ENCODE measurements at regions not wholly inside any gene's neighbourhood (a gene's known extent, or its start where the extent isn't known, plus 50 kb on each side); places are given as distances from the start of the nearest gene placed in this dataset.
"Not testable (repeated sequence)": the region's sequence is repeated elsewhere in the genome, so short reads cannot be mapped to it uniquely, and the experiment has no call there.

DNA sequence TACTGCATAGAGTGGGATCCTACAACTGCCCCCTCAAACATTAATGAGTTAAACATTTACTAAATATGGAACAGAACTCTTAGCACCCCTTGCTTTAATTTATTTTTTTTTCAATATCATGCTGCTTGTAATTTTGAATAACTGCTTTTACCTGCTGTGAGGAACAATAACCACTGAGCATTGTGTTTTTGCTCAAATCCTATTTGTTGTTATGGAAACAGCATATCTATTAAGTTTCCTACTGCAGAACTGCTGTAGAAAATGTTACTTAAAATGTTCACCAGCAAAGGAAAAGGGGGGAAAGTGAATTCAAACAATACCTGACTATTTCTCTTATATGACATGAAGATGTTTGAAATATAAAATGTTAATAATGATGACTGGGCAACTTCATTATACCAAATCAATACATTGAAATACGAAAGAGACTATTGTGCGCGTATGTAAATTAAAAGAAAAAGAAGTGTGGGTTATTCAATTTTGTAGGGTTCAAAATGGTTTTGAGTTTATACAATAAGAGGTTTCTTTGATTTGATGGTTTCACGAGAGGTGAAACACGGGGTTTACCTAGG, 1043.8 kb upstream of the NUDT12 start:
- no peak for DNase-seq

DNA sequence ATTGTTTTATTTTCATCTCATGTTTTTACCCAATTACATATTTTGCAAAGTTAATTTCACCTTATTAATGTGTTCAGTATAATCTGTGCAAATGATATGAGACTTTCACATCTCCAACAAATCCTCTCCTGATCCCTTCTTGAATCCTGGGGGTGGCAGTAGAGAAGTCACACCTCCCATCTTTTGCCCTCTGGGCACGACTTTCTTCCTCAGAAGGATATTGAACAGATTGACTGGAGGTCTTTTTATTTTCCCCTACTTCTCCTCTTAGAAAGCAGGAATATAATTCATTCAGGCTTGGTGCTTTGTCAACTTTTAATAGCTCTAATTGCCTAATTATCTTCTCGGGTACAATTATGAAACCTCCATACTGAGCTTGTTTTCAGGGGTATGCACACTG, 1037.1 kb upstream of the NUDT12 start:
- DNase-seq: no peak

DNA sequence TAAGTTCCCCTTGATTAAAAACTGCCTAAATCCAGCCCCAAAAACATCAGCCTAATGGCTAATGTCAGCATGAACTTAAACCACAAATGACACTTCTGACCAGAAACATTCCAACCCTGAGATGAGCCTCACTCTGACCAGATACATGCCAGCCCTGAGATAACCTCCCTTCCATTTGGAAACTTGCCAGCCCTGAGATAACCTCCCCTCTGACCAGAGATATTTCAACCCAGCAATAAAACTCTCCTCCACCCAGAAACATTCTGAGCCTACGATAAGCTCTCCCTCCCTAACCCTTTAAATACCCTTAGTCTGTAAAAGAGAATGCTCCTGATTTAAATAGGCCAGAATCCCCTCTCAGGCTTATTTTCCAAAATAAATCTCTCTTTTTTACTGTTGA, 1035.7 kb upstream of the NUDT12 start:
- no peak for DNase-seq

DNA sequence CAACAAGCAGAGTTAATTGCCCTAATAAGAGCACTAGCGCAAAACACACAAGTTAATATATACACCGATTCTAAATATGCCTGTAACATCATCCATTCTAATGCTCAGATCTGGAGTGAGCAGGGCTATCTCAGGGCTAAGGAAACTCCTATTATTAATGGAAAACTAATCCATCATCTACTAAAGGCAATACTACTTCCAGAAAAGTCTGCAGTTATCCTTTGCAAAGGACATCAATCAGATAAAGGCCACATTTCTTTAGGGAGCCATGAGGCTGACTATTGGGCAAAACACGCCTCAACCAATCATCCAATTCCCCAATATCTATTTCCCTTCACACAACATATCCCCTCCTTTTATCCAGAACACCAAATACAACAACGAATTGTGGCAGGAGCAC, 1032.3 kb upstream of the NUDT12 start:
- no peak for DNase-seq

DNA sequence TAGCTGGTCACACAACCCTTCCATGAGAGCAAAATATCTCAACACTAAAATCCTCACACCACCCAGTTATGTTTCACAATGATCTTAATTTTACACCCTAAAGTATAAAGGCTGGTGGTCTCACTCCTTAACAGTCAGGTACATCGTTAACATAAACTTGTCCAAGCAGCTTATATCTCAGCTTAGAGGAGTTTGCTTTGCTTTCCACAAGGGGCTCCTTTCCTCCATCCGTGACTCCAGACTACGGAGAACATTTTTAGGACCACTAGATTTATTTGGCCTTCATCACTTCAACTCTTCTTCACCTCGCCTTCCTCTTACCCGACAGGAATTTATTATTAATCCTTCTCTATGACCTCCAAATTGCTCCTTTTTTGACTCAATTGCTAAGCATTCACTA, 1014.1 kb upstream of the NUDT12 start:
- DNase-seq: no peak

DNA sequence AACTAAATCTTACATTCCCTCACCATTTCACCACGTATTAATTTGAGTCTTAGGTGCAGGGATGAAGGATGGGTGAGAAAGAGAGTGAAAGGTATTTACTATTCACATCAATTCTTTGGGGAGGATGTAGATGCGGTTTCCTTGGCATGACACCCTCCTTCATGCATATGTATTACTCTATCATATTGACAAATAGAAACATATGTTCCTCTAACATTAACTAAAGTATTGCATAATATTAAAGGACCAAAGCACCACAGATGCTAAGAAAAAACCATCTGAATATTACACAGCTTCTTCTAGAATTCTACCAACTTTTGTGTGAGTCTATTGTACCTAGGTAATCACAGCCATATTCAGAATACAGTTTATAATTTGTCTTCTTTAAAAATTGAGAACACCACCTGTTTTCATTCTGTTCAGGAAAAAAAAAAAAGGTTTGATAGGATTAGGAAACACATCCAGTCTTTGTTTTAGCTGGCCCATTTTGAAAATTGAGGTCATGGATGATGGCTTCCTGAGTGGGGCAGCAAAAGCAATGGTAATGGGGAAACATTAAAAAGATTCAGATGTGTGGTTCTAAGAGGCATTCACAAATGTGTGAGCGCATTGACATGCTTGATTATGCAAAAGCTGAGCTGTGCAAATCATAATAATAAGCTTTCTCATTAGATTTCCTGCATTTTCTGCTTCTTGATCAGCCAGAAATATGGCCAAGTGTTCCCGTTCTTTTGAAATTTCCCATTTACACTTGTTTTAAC, 1011.5 kb upstream of the NUDT12 start:
- no peak for DNase-seq

DNA sequence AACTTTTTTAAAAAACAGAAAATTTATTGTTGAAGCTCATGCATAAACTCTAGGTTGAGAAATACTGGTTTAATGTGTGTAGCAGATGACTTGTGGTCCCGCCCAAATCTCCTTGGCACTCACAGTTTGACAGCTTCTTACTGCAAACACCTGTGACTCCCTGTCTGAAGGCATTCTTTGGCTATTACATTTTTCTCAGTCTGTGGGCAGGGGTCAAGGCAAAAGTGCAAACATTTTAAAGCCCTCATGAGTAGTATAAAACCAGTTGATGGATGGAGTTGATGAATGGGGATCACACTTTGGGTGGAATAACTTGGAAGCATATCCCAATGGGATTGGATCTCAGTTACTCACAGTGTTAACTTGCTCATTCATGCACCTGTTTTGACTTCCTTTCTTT, 1007.0 kb upstream of the NUDT12 start:
- no peak for DNase-seq

DNA sequence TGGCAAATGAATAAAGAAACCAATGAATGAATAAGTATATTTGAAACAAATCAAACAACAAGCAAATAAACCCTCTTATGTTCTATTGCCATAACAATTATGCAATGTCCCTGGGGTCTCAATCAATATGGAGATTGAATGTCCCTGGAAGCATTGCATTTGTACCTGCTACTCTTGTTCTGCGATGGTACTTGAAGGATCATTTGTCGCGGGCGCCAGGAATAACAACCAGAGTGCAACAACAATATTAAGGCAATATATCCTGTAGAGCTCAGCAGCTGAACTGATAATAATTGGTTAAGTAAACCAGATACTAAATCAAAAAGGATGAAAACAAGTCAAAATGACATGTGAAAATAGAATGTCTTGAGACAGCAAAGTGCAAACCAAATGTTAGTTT, 1001.9 kb upstream of the NUDT12 start:
- DNase-seq: no peak

DNA sequence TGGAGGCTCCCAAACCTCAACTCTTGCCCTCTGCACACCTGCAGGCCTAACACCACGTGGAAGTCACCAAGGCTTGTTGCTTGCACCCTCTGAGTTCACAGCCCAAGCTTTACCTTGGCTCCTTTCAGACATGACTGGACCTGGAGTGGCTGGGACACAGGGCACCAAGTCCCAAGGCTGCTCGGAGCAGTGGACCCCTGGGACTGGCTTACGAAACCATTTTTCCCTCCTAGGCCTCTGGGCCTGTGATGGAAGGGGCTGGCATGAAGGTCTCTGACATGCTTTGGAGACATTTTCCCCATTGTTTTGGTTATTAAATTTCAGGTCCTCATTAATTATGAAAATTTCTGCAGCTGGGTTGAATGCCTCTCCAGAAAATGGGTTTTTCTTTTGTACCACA, 994.4 kb upstream of the NUDT12 start:
- no peak for DNase-seq

DNA sequence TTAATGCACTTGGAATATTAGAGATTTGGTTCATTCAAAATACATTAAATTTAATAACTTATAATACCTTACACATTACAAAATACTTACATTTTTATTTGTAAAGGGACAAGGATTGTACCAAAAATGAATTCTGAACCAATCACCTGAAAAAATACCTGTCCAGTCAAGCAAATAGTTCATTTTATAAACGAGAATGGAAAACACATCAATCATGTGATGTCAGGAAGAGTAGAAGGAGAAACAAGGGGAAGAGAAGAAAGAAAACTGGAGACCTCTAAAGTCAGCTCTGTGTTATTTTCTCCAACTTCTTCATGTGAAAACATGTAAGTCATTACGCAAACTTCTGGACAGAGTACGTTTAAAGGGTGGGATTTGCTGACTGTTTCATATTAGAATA, 989.0 kb upstream of the NUDT12 start:
- DNase-seq: no peak

DNA sequence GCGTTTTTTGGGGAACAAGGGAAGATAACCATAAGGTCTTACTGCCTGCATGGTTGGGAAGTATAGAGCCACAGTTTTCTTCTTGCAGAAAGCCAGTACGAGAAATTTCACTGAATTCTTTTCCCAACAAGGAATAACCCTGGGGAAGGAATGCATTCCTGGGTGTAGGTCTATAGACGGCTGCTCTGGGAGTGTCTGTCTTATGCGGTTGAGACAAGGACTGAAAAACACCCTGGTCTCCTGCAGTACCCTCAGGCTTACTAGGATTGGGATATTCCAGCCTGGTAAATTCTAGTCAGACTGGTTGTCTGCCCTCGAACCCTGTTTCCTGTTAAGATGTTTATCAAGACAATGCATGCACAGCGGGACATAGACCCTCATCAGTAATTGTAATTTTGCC, 984.3 kb upstream of the NUDT12 start:
- not testable (repeated sequence) for DNase-seq

DNA sequence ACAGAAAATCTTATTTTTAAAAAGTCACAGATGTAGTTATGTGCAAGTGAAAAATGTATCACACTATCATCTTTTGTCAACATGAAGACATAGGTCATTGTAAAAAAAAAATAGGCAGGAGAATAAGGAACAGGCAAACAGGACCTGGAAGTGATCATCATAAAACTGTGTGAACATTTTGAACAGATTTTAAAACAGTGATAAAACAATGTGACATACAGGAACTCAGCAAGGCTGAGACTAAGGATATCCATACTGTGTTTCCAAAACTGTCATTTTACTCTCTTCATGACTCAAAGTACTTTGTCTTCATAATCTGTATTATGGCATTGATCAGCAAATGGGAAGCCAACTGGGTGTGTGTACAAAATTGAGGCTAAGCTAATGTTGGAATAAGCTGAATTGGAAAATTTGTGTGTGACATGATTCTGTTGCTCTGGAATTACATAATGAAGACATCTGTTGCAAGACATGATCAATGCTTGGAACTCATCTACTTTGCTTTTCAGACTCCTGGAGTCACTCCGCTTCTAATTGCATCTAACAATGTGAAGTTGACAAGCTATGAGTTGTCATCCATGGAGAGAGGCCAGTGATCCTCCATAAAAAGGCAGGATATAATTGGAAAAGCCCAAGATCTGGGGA, 978.7 kb upstream of the NUDT12 start:
- DNase-seq: no peak

DNA sequence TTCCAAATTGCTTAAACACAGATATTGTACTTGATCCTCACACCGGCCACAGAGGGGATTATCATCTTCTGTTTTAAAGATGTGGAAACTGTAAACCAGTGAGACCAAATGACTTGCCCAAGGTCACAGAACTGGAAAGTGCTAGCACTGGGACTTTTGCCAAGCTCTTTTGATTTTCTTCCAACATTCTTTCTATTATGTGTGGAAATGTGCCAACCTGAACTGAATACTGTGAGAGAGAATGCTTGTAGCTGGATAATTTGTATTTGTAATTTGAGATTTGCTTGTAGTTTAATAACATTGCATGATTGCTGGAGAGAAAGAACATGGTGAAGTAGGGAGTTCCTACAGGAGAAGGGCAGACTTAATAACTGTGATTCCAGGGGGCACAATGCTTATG, 977.9 kb upstream of the NUDT12 start:
- no peak for DNase-seq

DNA sequence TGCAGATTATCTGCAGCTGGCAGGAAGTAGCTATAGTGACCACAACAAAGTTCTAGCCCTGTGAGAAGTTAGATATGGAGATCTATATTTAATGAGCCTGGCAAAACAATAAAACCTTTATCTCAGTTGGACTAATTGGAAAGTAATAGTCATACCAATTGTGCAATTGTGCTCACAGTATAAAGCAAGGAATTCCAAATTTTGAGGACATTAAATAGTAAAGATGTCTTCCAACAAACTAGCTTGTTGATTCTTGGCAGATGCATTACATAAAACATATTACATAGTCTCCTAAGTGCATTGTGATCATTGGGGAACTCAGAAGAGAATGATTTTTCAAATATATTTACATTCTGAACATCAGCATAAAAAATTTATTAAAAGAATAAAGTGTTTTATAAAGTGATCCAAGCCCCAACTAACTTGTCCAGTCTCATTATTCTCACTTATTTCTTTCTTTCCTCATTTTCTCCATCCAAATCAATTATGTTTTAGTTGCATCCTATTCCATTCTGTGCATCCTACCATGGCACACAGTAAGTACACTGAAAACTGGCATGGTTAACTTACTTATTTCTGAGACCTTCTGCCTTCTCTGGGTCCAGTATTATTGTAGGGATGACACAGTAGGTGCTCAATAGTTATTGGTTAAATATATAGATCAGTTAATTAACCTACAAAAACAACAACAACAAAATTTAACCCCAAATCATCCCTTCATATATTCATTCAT, 977.2 kb upstream of the NUDT12 start:
- no peak for DNase-seq

DNA sequence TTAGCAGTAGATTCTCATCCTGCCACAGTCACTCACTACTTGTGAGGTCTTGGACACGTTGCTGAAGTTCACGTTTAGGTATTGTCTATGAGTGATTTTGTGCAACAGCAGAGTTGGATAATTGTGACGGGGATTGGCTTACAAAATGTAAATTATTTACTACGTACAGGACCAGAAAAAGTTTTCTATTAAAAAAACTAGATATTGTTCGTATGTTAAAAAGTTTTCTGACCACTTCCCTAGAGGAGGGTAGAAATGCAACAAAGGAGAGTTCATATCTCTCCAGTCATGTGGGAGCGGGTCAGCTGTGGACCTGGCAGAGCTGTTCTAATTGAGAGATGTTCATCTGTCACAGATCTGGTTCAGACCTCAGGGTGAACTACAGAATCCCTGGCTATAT, 976.1 kb upstream of the NUDT12 start:
- DNase-seq: no peak

DNA sequence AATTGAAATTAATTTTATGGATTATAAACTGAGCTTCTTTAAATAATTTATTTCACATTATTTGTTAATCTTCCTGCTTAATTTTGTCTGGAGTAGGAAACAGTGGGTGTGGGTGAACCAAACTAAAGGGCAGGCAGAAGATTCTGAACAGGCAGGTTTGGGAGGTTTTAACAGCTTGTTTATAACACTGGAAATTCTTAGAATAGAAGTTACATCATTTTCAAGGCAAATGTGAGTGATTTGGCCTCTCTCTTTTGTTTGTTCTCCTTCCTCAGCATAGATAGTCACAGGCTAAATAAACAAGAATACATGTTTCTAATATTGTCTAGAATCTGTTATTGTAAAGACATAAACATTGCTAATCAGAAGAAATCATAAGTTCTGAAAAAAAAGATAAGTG, 970.9 kb upstream of the NUDT12 start:
- DNase-seq: no peak

DNA sequence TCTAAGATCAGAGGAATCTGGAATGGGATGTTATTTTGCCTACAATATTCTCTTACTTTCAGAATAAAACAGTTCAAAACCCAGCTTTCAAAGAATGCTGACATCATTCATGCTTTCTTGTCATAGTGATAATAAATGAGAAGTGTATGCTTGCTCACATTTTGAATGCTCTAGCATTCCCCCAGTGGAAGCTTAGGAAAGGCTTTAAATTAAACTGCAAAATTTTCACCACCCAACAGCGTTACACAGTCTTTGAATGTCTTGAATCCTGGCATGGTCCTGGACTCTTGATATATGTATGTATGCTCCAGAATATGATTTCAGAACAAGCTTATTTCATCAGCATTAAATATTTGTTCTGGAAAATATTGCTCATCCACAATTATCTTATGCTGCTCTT, 964.3 kb upstream of the NUDT12 start:
- DNase-seq: no peak

DNA sequence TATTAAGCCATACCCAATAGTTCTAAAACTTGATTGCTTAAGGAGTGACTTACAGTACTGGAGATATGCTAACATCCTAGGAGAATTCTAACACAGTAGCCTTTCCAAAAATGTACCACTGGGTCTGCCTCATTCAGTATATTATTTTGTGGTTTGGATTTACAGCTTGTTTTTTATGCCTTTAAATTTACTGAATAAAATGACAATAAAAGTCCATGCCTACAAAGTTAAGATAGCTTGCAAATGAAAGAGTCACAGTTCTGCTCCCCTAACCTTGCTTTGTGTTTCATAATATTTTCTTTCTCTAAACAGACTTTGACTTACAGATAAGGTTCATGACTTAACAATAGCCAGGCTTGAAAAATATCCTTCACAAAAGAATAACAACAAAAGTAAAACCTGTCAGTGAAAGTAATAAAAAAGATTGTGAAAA, 951.1 kb upstream of the NUDT12 start:
- no peak for DNase-seq

DNA sequence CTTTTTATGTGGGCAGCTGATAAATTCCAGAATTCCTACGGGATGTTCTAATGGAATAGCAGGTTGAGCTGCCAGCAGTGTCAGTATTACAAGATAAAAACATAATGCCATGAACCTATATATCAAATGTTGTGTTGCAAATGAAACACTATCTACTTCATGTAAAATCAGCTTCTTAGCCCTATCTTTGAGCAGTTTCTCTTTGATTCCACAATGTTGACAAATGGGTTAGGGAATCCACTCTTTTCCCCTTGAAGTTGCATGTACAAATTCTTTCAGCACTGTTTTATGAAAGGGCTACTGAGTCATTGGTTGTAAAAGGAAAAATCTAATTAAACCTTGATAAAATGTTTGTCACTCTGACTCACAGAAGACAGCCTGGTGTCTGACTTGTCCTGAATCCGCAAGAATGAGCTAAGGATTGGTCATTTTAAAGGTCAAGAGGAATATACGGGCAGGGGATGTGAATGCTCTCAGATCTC, 950.6 kb upstream of the NUDT12 start:
- DNase-seq: no peak

DNA sequence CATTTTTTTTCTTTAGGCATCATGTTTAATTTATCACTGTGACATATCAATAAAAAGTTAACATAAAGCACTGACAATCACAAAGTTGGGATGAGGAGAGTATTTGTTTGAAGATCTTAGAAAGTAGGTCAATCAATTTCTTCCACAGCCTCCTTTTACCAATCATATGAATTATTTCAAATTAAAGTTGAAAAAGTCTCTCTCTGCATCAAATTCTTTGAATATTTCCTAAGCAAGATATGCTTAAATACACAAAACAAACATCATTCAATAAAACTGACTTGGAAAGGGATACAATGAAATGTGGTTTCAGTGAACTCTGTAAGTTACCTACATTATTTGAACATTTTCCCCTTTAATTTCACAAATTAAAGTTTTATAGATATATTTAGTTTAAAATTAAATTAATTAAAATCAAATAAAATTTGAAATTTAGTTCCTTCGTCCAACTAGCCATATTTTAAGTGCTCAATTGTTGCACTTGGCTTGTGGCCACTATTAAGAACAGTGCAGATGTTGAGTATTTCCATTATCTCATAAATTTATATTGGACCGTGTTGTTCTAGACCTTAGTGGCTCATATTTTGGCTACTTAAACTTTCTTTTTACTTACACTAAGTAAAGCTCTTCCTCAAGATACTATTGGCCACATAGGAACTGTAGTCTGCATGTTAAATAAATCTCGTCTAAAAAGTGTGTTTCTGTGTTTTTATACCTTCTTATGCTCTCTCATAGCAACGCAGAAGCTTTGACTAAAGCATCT, 949.7 kb upstream of the NUDT12 start:
- DNase-seq: no peak

DNA sequence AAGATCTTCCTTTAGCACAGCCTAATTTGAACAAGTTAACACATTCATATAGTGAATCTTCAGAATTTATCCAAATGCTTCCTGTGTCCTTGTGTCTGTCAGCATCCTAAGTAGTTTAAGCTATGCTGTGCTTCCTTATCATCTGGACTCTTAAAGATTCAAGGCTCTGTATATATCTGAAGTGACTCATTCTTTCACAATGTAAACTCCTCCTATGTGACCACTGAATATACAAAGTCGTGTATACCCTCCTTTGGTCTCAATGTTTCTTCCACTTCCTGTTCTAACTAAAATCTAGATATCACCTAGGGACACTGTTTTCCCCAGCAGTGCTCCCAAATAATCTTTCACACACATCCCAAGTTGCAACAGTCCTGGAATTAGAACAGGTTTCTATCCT, 935.7 kb upstream of the NUDT12 start:
- no peak for DNase-seq

DNA sequence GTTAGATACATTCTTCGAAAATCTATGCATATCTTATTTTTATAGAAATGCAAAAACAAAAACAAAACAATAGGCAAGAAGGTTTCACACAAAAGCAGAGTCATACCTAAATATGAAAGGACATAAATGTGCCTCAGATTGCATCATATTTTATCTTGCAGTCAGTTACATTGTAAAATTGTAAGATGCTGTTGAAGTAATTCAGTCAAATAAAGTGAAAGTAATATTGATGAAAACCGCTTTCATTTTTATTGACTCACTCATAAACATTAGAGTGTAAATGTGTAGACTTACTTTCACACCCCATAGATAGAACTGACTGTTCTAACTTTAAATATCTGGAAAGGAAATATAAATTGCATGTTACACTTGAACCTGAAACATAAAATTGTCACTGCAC, 931.5 kb upstream of the NUDT12 start:
- no peak for DNase-seq

DNA sequence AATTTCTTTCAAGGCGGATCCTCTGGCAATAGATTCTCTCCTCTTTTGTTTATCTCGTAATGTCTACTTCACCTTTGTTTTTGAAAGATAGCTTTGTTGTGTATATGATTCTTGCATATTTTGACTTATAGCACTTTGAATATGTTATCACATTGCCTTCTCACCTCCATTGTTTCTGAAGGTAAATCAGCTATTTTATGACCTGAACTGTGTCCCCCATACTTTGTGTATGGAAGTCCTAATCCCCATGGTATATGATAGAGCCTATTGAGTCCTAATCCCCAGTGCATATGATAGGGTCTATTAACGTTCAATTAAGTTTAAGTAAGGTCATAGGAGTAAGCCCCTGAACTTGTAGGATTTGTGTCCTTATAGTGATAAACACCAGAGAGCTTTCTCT, 910.2 kb upstream of the NUDT12 start:
- DNase-seq: no peak

Data from activated CD4-positive, CD25-positive, alpha-beta regulatory T cell treated with anti-CD3 and anti-CD28 coated beads, Interleukin-2, amount 50 U/mL, for 72 hours (primary cell).